Panc1 (cell line): ENCODE measurements at regions not wholly inside any gene's neighbourhood (a gene's known extent, or its start where the extent isn't known, plus 50 kb on each side); places are given as distances from the start of the nearest gene placed in this dataset.

Source experiments
- ATAC-seq: fragments of 200-7000 bp; cut with Tn5 transposase; 2 replicates; pipeline ENCODE4 v1.9.1; 2020; ENCODE audit warnings: mild to moderate bottlenecking, moderate library complexity
- BruUV-seq: library from RNA; stranded (reverse); fragments of 400-500 nt; replicated peaks from 2 replicates; lab custom pipeline; 2021; lab: Mats Ljungman, UMichigan
- CTCF ChIA-PET: fragments of 300-600 bp; sonication (Branson Sonifier 250); formaldehyde crosslinking; loops from one replicate; lab custom pipeline; 2022; ENCODE audit warnings: antibody characterized with exemption; lab: Charles Lee
- POLR2A ChIA-PET: fragments of 300-600 bp; sonication (Branson Sonifier 250); formaldehyde crosslinking; loops from one replicate; lab custom pipeline; 2022; ENCODE audit warnings: antibody characterized with exemption; lab: Charles Lee
- DNase-seq: peaks from one replicate; pipeline ENCODE4 v3.0.0-alpha.2; 2010; ENCODE audit warnings: low read depth, low spot score
- H3K27ac ChIP-seq: 2 replicates; pipeline ENCODE4 v1.5.1; 2011; ENCODE audit warnings: mild to moderate bottlenecking, low read length, inconsistent platforms
- H3K27me3 ChIP-seq: fragments of 200-500 bp; sonication (Bioruptor generic); 2 replicates; pipeline ENCODE4 v1.6.0; 2014; ENCODE audit warnings: low read length, inconsistent platforms; ENCODE audit not compliant: control insufficient read depth, insufficient read depth
- H3K36me3 ChIP-seq: fragments of 200-500 bp; sonication (Bioruptor generic); 2 replicates; pipeline ENCODE4 v1.5.1; 2014; ENCODE audit warnings: inconsistent platforms, mild to moderate bottlenecking, low read length, moderate library complexity; ENCODE audit not compliant: control insufficient read depth, insufficient read depth
- H3K4me1 ChIP-seq: 2 replicates; pipeline ENCODE4 v1.5.1; 2011; ENCODE audit warnings: inconsistent platforms, mild to moderate bottlenecking, low read length, moderate library complexity; ENCODE audit not compliant: control insufficient read depth, insufficient read depth
- H3K4me3 ChIP-seq, 2 experiments: 2 replicates each; pipeline ENCODE4 v1.5.1; 2011 to 2012; ENCODE audit warnings: low read depth in 2 of 2, low read length in 2 of 2, mild to moderate bottlenecking in 2 of 2, inconsistent platforms in 1 of 2, moderate library complexity in 1 of 2
- H3K9me3 ChIP-seq: fragments of 200-500 bp; sonication (Bioruptor generic); 2 replicates; pipeline ENCODE4 v1.5.1; 2014; ENCODE audit warnings: low read depth, mild to moderate bottlenecking, inconsistent platforms, low read length, moderate library complexity; ENCODE audit not compliant: control insufficient read depth, insufficient read depth
- POLR2AphosphoS5 ChIP-seq: IDR thresholded peaks from 2 replicates; pipeline ENCODE4 v1.6.1; 2012; ENCODE audit warnings: mild to moderate bottlenecking, low read depth, low read length, moderate library complexity
- SIN3A ChIP-seq: IDR thresholded peaks from 2 replicates; pipeline ENCODE4 v1.6.1; 2012; ENCODE audit warnings: low read depth, mild to moderate bottlenecking, low read length, moderate library complexity, borderline replicate concordance; ENCODE audit not compliant: insufficient read depth
- TCF7L2 ChIP-seq: IDR thresholded peaks from 2 replicates; pipeline ENCODE4 v1.6.1; 2011; ENCODE audit warnings: mild to moderate bottlenecking, low read depth, low read length, inconsistent platforms
- in situ Hi-C: cut with HindIII; loops from 2 replicates; pipeline ENCODE4 v1.10.0; 2016; ENCODE audit warnings: low sequenced_read_pairs, low pct_unique_long_range_greater_than_20kb
- intact Hi-C: fragments of 100-400 bp; cut with micrococcal nuclease; formaldehyde crosslinking; loops from one replicate; pipeline ENCODE4 v1.10.0; 2022; ENCODE audit not compliant: unreplicated experiment
- TF ChIP-seq, protein P1 (sequence below), 2 experiments: IDR thresholded peaks; 2 replicates each; pipeline ENCODE4 v1.6.1; 2011 to 2012; ENCODE audit warnings: low read depth in 2 of 2, control low read depth in 1 of 2, low read length in 1 of 2, mild to moderate bottlenecking in 1 of 2, moderate library complexity in 1 of 2; ENCODE audit not compliant: insufficient read depth in 1 of 2
- TF ChIP-seq, protein P2 (sequence below): fragments of 450-650 bp; IDR thresholded peaks from 2 replicates; pipeline ENCODE4 v1.5.1; 2017; ENCODE audit warnings: mild to moderate bottlenecking

DNA sequence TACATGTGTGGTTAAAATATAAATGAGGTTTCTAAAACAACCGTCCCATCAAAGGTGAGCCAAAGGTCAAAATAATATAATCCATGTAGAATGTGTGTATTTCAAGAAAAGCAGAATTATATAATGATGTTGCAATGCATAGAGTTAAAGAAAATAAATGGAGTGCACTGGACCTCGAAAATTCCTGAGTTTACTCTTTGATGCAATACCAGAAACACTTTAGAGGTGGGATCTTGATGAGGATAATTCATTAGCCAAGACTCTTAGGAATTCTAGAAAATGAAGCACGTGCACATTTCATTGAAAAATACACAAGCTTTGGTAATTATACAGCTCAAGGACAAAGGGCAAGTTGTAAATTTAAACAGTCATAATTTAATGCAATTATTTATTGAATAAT lies 508.9 kb upstream of the ARGLU1 start:
- POLR2A ChIA-PET = no interaction called here
- no peaks in the 10 kb centered on the region for H3K9me3 ChIP-seq
- ATAC-seq (no peak), DNase-seq (no peak)
- H3K4me1 ChIP-seq = no peaks in the 10 kb centered on the region
- in situ Hi-C loops = no loop called here
- BruUV-seq = no TSS peak
- H3K36me3 ChIP-seq = no peaks in the 10 kb centered on the region
- no peak overlapping the region for H3K27ac ChIP-seq
- CTCF ChIA-PET = no interaction called here
- intact Hi-C loops = no loop called here
- H3K4me3 ChIP-seq = no peak overlapping the region
- no peaks in the 10 kb centered on the region for H3K27me3 ChIP-seq
- no peak for TF ChIP-seq POLR2AphosphoS5
- TF ChIP-seq, protein P1, sequence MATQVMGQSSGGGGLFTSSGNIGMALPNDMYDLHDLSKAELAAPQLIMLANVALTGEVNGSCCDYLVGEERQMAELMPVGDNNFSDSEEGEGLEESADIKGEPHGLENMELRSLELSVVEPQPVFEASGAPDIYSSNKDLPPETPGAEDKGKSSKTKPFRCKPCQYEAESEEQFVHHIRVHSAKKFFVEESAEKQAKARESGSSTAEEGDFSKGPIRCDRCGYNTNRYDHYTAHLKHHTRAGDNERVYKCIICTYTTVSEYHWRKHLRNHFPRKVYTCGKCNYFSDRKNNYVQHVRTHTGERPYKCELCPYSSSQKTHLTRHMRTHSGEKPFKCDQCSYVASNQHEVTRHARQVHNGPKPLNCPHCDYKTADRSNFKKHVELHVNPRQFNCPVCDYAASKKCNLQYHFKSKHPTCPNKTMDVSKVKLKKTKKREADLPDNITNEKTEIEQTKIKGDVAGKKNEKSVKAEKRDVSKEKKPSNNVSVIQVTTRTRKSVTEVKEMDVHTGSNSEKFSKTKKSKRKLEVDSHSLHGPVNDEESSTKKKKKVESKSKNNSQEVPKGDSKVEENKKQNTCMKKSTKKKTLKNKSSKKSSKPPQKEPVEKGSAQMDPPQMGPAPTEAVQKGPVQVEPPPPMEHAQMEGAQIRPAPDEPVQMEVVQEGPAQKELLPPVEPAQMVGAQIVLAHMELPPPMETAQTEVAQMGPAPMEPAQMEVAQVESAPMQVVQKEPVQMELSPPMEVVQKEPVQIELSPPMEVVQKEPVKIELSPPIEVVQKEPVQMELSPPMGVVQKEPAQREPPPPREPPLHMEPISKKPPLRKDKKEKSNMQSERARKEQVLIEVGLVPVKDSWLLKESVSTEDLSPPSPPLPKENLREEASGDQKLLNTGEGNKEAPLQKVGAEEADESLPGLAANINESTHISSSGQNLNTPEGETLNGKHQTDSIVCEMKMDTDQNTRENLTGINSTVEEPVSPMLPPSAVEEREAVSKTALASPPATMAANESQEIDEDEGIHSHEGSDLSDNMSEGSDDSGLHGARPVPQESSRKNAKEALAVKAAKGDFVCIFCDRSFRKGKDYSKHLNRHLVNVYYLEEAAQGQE (IDR thresholded peaks at IDR 0.05; ENCODE audit: insufficient read depth in 1 of 2, low read depth in 2 of 2, low read length in 1 of 2) = no peak
- no peak for TF ChIP-seq SIN3A
- no peak for TF ChIP-seq TCF7L2
- TF ChIP-seq, protein P2, sequence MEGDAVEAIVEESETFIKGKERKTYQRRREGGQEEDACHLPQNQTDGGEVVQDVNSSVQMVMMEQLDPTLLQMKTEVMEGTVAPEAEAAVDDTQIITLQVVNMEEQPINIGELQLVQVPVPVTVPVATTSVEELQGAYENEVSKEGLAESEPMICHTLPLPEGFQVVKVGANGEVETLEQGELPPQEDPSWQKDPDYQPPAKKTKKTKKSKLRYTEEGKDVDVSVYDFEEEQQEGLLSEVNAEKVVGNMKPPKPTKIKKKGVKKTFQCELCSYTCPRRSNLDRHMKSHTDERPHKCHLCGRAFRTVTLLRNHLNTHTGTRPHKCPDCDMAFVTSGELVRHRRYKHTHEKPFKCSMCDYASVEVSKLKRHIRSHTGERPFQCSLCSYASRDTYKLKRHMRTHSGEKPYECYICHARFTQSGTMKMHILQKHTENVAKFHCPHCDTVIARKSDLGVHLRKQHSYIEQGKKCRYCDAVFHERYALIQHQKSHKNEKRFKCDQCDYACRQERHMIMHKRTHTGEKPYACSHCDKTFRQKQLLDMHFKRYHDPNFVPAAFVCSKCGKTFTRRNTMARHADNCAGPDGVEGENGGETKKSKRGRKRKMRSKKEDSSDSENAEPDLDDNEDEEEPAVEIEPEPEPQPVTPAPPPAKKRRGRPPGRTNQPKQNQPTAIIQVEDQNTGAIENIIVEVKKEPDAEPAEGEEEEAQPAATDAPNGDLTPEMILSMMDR = no peak

DNA sequence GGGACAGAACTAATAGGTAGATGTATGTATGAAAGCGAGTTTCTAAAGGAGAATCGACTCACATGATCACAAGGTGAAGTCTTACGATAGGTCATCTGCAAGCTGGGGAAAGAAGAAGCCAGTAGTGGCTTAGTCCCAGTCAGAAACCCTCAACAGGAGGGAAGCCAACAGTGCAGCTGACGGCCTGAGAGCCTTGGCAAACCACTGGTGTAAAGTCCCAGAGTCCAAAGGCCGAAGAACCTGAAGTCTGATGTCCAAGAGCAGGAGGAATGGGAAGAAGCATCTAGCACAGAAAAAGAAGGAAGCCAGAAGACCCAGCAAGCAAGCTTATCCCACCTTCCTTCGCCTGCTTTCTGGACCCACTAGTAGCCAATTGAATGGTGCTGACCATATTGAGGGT lies 507.6 kb upstream of the ARGLU1 start:
- POLR2A ChIA-PET = no interaction called here

More for the DNA sequence above, 507.6 kb upstream of the ARGLU1 start:
- no peaks in the 10 kb centered on the region for H3K9me3 ChIP-seq
- no peak overlapping the region for H3K4me3 ChIP-seq
- no peaks in the 10 kb centered on the region for H3K4me1 ChIP-seq
- no peak for TF ChIP-seq SIN3A
- TF ChIP-seq, protein P1 (IDR thresholded peaks at IDR 0.05; ENCODE audit: insufficient read depth in 1 of 2, low read depth in 2 of 2, low read length in 1 of 2) = no peak
- TF ChIP-seq, protein P2 = no peak
- no peak for TF ChIP-seq TCF7L2
- TF ChIP-seq POLR2AphosphoS5 = no peak
- DNase-seq (no peak), ATAC-seq (no peak)
- H3K27me3 ChIP-seq = no peaks in the 10 kb centered on the region
- no peak overlapping the region for H3K27ac ChIP-seq
- in situ Hi-C loops (no loop called here), intact Hi-C loops (no loop called here)
- no peaks in the 10 kb centered on the region for H3K36me3 ChIP-seq
- no TSS peak for BruUV-seq
- CTCF ChIA-PET = no interaction called here
